Activated effector memory CD4-positive, alpha-beta T cell treated with anti-CD3 and anti-CD28 coated beads, Interleukin-2, amount 50 U/mL, for 16 hours (primary cell): ENCODE measurements at regions not wholly inside any gene's neighbourhood (a gene's known extent, or its start where the extent isn't known, plus 50 kb on each side); places are given as distances from the start of the nearest gene placed in this dataset.

ENCODE experiments used
- DNase-seq: peaks from one replicate; pipeline ENCODE4 v3.0.0-alpha.2; 2020

DNA sequence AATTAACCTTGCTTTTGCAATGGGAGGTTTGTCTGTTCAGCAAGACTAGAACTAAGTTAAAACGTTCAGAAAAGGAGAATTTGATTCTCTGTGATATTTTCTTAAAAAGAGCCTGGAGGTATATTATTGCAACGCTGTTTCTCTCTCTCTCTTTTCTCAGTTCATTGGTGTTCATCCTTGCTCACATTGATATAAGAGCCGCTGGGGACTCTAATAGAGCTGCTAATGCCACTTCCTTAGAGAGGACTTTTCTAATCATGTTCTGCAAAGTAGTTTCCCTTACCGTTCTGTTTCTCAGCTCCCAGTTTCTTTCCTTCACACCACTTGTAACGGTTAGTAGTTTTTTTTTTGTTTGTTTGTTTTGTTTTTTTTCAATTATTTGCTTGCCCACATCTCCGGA, 203.8 kb downstream of the RWDD3 start:
- DNase-seq, result no peak

DNA sequence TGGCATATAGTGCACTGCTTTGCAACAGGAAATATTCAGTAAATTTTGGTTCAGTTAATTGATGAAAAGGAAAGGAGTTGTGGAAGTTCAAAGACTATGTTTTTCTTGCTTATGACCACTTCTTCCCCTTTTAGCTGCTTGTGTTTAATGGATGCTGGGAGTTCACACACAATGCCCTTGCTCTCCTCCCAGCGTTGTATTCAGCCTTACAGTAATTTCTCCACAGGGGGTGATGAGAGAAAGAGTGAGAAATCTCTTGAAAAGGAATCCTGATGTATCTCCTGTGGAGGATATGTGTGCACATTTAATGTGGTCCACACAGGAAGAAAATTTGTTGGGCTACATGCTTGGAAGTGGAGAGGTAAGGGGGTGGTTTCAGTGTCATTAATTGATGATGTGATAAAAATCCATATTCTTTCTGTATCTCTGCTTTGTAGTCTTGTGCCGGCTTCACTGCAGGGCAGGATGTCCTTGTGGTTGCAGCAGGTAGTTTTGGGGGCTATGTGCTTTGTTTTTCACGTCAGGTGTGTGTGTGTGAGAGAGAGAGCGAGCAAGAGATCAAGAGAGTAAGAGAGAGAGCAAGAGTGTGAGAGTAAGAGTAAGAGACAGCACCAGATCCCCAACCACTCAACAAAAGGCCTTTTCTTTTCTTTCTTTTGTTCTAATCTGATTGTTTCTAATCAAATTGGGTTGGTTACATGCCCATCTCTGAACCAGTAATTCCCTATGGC, 204.4 kb downstream of the RWDD3 start:
- no peak for DNase-seq

DNA sequence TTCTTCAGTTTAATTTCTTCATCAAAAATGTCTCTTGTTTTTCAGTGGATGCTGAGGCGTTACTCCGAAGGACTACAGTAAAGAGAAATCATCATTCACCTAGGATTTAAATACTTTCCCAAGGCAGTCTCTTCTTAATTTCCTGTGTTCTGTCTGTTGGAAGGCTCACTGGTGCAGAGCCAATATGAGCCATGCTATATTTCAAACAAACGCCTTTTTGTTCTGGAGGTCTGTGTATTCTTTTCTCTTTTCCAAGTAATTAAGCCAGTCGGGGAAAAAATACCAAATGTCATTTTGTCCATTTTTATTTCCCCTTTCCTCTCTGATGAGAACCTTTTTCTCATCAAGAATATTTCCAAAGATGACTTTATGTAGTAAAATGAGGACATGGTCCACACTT, 206.5 kb downstream of the RWDD3 start:
- no peak for DNase-seq

DNA sequence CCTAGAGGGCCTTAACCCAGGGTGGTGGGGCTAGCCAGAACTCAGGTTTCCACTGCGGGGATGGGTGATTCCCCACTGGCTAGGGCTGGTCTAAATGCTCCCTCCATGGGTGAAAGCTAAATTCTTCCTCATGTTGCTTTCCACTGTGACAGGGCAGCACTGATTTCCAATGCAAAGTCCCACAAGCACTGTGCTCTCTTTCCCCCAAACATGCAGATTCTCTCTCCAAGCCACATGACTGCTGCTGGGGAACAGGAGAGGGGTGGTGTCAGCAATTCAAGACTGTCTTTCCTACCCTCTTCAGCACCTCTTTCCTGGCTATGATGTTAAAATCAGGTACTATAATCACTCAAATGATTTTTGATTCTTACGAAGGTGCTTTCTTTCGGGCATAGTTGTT, 215.5 kb downstream of the RWDD3 start:
- no peak for DNase-seq

DNA sequence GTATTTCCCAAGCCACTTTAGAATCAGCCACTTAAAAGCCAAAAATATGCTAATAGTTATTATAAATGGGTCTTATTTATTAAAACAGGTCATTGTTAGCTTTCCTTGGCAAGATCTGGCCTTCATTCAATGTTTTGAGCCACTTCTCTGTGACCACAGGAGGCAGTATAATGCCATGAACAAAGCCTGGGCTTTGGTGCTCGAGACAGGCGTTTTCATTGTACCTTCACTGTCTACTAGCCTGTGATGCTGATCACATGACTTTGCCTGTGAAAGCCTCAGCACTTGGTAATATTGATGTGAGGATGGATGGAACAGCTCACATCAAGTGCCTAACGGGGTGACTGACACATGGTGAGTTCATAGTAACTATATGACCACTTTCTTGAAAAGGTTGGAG, 217.0 kb downstream of the RWDD3 start:
- DNase-seq, result no peak

DNA sequence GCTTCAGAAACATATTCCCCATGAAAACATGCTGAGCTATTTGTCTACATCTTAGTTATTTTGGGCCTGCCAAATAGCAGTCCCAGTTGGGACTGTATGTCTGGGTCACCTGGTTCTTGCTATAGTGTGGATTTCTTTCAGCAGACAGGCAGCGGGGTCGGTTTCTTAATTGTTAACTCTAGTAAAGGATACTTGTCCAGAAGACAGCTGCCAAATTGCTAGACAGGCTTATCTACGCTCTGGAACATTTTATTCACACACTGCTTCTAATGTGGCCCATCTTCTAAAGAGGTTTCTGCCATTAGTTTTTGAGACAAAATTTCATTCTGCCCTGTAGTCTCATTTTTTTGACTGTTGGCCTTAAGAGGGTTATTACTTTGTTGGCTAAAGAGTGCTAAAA, 217.9 kb downstream of the RWDD3 start:
- no peak for DNase-seq

DNA sequence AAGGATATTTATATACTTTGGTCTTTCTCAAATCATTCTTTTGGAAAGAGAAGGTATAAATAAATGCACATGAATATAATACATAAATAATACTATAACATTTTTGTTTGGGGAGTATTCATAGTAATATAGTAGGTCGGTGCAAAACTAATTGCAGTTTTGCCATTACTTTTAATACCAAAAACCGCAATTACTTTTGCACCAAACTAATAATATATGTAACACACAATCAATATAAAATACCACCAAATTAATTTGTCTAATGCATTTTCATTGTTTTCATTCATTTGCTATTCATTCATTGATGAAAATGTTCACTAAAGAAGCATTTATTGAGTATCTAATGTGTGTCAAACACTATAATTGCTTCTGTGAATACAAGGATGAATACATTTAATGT, 219.0 kb downstream of the RWDD3 start:
- no peak for DNase-seq

DNA sequence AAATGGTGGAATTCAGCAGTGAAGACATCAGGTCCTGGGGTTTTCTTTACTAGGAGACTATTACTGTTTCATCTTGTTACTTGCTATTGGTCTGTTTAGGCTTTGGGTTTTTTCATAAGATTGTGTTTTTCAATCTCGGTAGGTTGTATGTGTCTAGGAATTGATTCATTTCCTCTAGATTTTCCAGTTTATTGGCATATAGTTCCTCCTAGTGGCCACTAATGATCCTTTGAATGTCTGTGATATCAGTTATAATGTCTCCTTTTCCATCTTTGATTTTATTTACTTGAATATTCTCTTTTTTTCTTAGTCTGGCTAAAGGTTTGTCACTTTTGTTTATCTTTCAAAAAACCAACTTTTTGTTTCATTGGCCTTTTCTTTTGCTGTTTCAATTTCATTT, 233.0 kb downstream of the RWDD3 start:
- no peak for DNase-seq

DNA sequence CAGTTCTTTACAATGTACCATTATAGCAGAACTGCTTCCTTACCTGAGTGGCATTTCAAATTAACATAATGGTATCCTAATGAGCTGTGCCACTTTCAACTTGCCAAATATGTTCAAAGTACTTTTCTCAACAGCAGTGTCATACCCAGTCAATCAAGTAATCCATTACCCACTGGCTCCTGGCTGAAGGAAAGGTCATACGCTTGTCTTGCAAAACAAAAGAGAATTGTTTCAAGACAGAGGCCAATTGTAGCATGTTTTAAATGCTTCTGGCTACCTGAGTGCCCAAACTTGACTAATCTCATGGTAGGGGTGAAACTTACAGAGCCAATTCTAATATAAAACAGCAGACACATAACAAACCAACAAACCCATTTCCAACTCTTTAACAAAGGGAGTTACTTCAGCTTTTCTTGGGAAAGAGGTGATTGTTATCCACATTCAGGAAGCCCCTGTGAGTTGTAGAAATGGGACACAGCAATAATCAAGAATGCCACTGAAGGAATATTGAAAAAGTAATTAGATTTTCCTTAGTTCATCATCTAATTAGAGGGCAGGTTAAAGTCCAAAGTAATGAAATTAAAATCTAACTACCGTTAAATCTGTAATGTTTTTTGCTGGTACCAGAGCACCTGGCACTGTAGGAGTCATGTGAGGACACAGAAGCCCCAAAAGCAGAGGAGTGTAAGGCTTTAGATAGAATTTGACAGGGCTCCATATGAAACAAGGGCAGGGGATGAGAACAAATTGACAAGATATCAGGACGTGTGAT, 241.9 kb downstream of the RWDD3 start:
- DNase-seq, result no peak

DNA sequence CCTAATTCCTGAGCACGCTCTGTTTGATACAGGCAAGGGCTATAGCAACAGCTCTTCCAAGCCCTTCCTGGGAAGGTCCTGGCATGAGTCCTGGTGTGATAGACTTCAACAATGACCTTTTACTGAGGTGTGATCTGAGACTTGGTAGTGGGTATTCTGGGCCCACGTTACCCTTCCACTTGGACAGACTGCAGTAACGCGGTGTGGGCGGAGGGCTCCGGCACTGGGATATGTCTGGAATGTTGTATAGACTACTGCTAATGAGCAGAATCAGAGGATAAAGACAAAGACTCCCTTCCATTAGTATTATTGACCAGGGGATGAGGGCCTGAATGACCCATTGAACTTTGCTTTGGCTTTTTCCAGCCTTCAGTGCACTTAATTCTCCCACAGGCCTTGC, 262.3 kb downstream of the RWDD3 start:
- DNase-seq, result no peak

DNA sequence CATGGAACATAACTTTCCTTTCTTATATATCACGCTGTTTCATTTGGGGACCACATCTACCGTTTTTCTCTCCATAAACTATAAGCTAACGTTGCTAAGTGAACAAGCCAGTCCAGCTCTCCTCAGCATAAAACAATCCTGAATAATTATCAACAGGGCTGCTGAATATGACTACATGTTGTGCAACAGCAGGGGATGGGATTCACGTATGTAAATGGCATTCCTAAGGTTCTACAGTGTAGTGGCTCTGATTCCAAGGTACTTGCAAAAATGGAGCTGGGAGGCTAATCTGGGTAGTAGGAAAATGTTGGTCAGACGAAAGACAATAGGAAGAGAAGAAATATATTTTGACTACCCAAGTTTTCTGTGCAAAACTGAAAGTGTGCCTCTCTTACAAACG, 262.8 kb downstream of the RWDD3 start:
- DNase-seq, result no peak

DNA sequence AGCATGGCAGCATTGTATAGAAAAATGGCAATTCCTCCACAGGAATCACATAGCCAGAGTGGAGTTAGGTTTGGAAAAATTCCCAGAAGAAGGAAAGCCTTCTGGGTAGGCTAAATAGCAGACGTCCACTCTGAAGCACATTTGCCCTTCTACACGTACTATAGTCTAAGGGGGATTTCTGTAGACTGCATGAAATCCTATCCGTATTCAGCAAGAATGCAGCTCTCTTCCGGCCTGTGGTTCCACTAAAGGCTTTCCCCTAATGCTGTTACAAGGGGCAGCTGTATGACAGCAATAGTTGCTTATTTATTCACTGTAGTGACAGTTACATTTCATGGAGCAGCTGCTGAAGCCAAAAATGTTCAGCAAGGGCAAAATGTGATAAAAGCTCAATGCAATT, 263.6 kb downstream of the RWDD3 start:
- no peak for DNase-seq

DNA sequence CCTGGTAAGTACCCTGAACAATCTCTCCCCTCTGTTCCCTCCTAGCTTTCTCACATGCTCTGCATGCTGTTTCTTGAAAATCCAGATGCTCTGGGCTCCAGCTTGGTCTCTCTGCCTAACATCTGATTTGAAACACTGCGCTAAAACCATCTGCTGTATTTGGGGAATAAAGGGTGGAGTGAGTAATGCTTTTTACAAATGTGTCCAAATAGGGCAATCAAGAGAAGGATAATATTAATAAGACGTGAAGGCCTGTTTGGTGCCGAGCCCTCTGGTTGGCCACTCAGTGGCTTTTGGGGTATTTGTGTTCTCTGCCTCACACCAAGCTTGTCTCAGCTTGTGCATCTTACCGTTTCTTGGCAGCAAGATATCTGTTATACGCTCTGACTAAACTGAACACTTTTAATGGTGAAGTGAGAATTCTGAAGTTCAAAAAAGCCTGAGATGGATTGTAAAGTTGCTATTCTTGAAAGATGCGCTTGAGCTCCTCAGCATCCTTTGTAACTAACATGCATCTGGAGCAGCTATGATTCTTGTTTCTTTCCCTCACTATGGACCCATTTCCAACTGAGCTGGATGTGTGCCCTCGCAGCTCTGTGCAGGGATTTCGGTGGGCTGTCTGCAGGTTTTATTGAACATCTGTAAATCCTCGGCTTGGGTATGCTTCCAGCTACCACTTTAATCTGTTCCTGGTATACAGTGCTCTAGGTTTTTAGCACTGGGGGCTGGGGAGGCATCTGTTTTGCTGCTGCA, 269.4 kb downstream of the RWDD3 start:
- no peak for DNase-seq

DNA sequence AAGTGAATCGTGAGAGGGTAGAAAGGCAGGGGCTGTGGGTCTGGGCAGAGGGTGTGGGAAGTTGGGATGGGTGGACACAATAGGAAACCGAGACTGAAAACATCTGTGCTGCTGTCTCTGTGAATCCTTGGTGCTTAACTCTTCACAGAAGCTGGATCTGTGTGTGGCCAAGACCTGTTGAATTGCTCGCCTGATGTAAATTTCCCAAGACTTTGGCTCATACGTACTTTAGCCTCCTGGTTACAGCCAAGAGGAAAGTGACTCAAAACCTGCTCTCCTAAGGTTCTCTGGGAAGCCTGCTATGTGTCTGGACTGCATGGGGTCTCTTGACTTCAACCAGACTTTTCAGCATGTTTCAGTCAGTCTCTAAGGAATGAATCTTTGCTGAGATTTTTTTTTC, 270.3 kb downstream of the RWDD3 start:
- no peak for DNase-seq

DNA sequence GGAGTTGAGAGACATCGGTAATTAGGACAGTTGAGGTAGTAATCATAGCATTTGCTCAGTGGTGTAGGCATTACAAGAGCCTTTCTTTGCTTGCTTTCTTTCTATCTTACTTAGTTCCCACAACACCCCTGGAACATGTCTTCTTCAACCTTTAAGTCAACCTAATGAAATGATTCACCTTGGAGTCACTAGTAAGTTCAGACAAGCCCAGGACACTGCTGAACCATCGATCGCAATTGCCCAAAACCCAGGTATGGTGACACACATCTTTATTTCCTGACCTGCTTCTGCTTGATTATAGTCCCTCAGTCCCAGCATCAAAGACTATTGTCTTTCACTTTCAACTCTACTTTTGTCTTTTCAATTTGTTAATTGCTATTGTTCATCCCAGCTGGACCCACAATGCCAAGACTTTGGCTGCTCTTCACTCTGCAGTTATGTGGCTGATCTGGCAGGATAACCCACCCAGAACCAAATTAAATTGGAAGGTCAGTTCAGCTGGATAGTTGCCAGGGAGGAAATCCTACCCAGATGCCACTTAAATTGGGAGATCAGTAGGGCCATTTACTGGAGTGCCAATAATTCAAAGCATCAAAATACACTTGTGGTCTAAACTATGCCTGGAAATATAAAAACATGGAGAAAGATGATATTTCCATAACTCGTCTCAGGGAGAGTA, 272.9 kb downstream of the RWDD3 start:
- DNase-seq, result no peak

DNA sequence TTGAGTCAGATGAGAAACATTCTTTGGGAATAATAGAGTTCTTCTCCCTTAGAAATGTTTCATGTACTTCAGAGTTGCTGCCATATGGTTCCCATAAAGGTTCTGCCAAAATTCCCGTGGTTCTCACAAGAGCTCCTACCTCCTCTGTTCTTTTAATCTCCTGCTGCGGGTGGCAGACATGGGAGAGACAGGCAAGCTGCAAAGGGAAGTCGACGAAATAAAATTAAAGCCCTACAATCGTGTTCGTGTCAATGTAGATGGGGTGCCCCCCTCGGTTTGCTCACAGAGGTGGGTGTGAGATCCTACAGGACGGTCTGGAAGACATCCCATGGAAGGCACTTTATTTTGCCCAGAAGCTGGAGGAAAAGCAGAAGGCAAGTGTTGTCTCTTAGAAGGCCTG, 276.0 kb downstream of the RWDD3 start:
- no peak for DNase-seq

DNA sequence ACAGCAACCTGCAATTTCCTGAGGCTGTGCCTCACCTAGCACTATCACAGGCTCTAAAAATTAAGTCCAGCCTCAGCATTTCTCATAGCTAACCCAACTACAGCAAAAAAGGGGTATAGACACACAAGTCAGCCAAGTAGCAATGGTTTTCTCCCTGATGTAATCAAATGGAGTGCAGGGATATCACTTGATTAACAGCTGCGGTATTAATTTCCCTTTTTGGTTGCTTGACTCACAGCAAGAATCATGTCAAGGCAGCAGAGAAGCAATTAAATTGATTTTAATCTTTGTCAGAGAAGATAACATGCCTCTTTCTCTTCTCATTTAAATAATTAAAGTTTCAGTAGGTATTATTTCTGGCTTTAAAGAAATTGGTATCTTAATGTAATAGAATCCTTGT, 278.9 kb downstream of the RWDD3 start:
- no peak for DNase-seq

DNA sequence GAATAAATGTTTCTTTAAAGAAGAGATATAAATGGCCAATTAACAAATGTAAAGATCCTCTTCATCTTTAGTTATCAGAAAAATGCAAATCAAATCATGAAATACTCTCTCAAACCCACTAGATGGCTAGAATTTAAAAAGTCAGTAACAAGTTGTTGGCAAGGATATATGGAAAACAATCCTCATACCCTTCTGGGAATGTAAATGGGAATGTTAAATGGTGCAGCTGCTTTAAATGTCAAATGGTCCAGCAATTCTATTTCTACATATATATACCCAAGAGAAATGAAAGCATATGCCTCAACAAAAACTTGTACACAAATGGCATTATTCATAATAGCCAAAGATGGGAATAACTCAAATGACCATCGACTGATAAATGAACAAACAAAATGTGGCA, 283.5 kb downstream of the RWDD3 start:
- DNase-seq, result no peak

DNA sequence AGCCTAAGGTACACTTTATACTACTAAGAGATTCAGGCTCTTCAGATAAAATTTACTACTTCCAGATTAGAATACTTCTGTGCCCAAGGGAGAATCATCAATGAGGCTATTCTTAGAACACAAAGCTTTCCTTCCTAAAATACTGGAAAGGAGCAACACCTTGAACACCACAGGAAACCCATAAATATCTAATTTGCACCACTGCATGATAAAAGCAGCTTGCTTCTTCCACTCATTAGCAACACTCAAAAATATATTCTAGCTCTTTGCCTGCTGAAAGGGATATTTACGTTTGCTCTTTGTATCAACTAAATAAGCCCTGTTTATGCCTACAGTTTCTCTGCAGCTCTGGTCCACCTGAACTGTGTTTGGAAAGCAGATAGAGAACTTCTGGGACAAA, 284.3 kb downstream of the RWDD3 start:
- DNase-seq, result no peak

DNA sequence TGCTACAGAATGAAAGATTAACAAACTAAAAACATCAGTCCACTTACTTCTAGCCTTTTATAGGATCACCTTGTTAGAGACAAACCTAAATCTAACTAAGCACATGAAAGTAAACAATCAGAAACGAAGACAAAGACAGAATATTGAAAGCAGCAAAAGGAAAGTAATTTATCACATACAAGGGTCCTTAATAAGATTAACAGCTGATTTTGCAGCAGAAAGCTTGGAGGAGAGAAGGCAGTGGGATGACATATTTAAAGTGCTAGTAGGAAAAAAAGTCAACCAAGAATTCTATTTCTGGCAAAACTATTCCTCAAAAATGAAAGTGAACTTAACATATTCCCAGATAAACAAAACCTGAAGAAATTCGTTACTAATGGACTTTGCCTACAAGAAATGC, 286.4 kb downstream of the RWDD3 start:
- no peak for DNase-seq

DNA sequence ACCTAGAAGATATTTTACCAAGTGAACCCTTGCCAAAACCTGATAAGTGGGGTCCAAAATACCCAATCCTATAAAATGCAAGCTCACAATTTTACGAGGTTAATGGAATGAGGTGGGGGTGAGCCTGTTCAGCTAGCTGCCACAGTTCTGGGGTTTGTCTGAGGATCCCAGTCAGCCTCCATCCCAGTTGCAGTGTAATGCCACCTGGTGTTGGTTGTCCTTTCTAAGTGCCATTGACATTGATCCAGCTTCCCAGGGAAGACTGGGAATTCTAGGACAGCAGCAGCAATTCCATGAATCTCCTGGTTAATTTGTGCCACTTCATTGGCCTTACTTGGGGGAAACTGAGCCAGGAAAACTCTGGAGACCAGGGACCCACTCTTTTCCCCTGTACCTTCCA, 298.3 kb downstream of the RWDD3 start:
- DNase-seq, result no peak

DNA sequence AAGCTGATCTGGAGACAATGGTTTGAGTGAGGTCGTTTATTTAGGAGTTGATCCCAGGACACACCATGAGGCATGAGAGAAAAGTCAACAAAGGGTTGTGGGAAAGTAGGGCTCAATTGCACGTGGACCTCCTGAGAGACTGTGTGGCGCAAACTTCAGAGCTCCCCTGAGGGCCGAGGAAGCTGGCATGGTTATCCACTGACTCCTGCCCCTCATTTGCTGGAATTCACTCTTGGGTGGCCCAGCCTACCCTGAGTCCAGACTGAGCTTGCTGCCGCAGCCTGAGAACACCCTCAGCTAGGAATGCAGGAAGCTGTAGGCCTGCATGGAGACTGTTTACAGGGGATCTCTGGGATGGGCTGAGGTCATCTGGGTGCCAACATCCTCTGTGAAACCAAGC, 301.0 kb downstream of the RWDD3 start:
- no peak for DNase-seq

DNA sequence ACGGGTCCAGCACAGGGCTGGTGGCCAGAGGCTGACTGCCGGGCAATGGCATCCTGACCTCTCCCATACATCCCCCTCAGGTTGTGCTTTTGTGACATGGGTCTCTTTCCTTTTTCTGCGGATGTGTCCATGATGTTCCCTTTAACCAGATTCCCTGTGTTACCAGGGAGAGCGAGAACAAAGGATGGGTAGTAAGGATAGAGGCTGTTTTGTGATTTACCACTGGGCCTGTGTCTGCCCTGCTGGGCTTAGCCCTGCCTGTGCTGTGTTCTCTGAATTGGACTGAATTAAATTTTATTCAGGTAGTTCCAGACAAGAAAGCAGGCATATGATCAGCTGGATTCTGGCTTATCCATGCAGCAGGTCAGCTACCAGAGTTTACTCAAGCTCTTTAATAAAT, 301.6 kb downstream of the RWDD3 start:
- no peak for DNase-seq

DNA sequence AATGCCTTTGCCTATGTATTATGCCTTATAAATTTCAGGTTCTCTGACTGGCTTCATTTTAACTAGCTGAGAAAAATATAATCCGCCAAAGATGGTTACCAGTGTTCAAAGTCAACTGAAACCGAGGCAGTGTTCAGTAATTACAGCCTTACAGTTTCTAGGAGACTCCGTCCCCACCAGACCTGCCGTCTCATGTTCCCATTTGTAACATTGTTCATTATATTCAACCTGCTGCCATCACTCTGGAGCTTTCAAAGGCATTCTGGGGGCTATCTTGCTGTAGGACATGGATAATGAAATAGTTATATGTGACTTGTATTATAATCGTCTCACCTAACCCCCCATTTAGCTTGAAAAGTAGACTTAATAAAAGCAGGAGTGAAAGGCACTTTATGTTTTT, 302.5 kb downstream of the RWDD3 start:
- no peak for DNase-seq
